ENCODE measurements at regions not wholly inside any gene's neighbourhood (a gene's known extent, or its start where the extent isn't known, plus 50 kb on each side); places are given as distances from the start of the nearest gene placed in this dataset.

DNA sequence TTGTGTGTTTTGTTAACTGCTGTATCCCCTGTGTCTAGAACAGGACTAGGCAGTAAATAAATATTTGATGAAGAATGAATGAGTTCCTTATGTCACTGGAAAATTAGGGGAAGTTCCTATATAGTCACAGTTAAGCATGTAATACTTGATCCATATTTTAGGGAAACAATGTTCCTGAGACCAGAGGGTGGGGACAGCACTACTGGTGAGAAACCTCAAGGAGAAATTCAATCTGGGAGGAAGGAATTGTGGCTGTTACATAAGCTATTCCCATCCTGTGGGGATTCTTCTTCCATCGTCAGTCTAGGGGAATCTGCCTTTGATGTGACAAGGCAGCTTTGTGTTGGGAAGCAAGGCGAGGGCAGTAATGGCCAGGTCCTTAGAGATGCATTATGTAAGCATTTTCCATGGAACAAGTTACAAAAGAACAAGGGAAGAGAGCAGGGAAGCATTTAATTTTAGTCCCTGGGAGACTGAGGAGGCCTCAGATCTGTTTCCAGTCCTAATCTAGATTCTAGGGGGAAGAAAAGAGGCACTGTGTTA lies 219.3 kb upstream of the TTC14 start:
- Histone ChIP-seq H3K4me3 (replicated peaks in 1 of 3; ENCODE audit: insufficient read depth in 1 of 3, low read depth in 2 of 3, low read length in 3 of 3) (no peak overlapping the region), H3K9ac (ENCODE audit: insufficient read depth, low read depth, low read length) (no peak overlapping the region), H4K20me1 (ENCODE audit: insufficient read depth, low read length) (no peaks in the 10 kb centered on the region), H3K4me2 (ENCODE audit: low read depth, low read length) (no peak overlapping the region), H3K27ac (ENCODE audit: extremely low read length, insufficient read depth, low read length) (no peak overlapping the region), H2AFZ (ENCODE audit: low read length) (no peak overlapping the region), H3K36me3 (replicated peaks in 1 of 2; ENCODE audit: control insufficient read depth in 1 of 2, insufficient read depth in 2 of 2, low read length in 2 of 2) (no peaks in the 10 kb centered on the region), H3K4me1 (ENCODE audit: insufficient read depth, low read length) (no peaks in the 10 kb centered on the region), H3K9me3 (ENCODE audit: low read length) (no peaks in the 10 kb centered on the region), H3K79me2 (ENCODE audit: insufficient read depth, low read length) (no peaks in the 10 kb centered on the region), H3K27me3 (ENCODE audit: control insufficient read depth in 1 of 2, insufficient read depth in 2 of 2, low read length in 2 of 2) (no peaks in the 10 kb centered on the region)
- WGBS (ENCODE audit: low lambda C conversion rate): 3% methylated on average over 2 of the region's 2 CpGs
- no peak for ATAC-seq
- TF ChIP-seq U2AF2 (IDR thresholded peaks at IDR 0.05; ENCODE audit: low read depth, low read length): no peak
- no peak for TF ChIP-seq EZH2 (conservative IDR thresholded peaks at IDR 0.05; ENCODE audit: low read depth, low read length)
- TF ChIP-seq ZNF33B (CRISPR knock-in tag; IDR thresholded peaks at IDR 0.05): no peak
- TF ChIP-seq ZNF556 (CRISPR knock-in tag; IDR thresholded peaks at IDR 0.05; ENCODE audit: borderline replicate concordance): no peak
- TF ChIP-seq GLI4 (CRISPR knock-in tag; IDR thresholded peaks at IDR 0.05; ENCODE audit: borderline replicate concordance): no peak
- TF ChIP-seq RFX3 (CRISPR knock-in tag; IDR thresholded peaks at IDR 0.05): no peak
- no peak for TF ChIP-seq FOXO1 (CRISPR knock-in tag; IDR thresholded peaks at IDR 0.05)
- no peak for TF ChIP-seq NFATC3 (CRISPR knock-in tag; IDR thresholded peaks at IDR 0.05)
- TF ChIP-seq SOX13 (IDR thresholded peaks at IDR 0.05): no peak
- no peak for TF ChIP-seq SOX13 (CRISPR knock-in tag; conservative IDR thresholded peaks at IDR 0.05 in 1 of 2, IDR thresholded peaks at IDR 0.05 in 1 of 2)
- no peak for TF ChIP-seq ZNF354B (CRISPR knock-in tag; IDR thresholded peaks at IDR 0.05)
- TF ChIP-seq ZNF598 (CRISPR knock-in tag; IDR thresholded peaks at IDR 0.05; ENCODE audit: borderline replicate concordance): no peak
- TF ChIP-seq ZNF724P (CRISPR knock-in tag; IDR thresholded peaks at IDR 0.05; ENCODE audit: borderline replicate concordance): no peak
- ChIA-PET CTCF (ENCODE audit: low intra/inter-chr PET ratio, low total read pairs) (no interaction called here), POLR2A (no interaction called here)
- no TSS peak for BruUV-seq (replicated peaks)
- intact Hi-C loops (cut with micrococcal nuclease; ENCODE audit: unreplicated experiment): no loop called here
- FAIRE-seq: no peak
- DNase-seq (ENCODE audit: low spot score): no peak
- in situ Hi-C loops (cut with HindIII; ENCODE audit: extremely low pct_ligation_motif_present, low pct_unique_long_range_greater_than_20kb): no loop called here
